H1 (cell line): ENCODE measurements at regions not wholly inside any gene's neighbourhood (a gene's known extent, or its start where the extent isn't known, plus 50 kb on each side); places are given as distances from the start of the nearest gene placed in this dataset.

Experiments
- CTCF ChIA-PET: fragments of 300-600 bp; sonication (Branson Sonifier 250); formaldehyde crosslinking; loops from one replicate; lab custom pipeline; 2021; ENCODE audit not compliant: partially characterized antibody; lab: Charles Lee
- POLR2A ChIA-PET: fragments of 300-600 bp; sonication (Branson Sonifier 250); formaldehyde crosslinking; loops from one replicate; lab custom pipeline; 2021; ENCODE audit warnings: inconsistent platforms; ENCODE audit not compliant: partially characterized antibody; lab: Charles Lee
- DNase-seq, 2 experiments: peaks; one replicate each; pipeline versions ENCODE4 v3.0.0 to v3.0.0-alpha.2; 2010 to 2022; ENCODE audit warnings: low spot score in 2 of 2, low read depth in 1 of 2, mixed read lengths in 1 of 2
- FAIRE-seq: peaks from 2 replicates; lab custom pipeline; 2011; peaks lifted over from hg19 to GRCh38; lab: Jason Lieb, UNC
- H2AFZ ChIP-seq: 2 replicates; pipeline ENCODE4 v1.8.1; 2012; ENCODE audit warnings: low read length, inconsistent platforms
- H2AK5ac ChIP-seq: 2 replicates; pipeline ENCODE4 v1.6.1; 2013; ENCODE audit warnings: low read depth, low read length
- H2BK120ac ChIP-seq: replicated peaks from 2 replicates; pipeline ENCODE3; 2013; ENCODE audit warnings: low read depth, low read length, inconsistent platforms
- H2BK12ac ChIP-seq: 2 replicates; pipeline ENCODE4 v1.6.1; 2013; ENCODE audit warnings: low read depth, low read length
- H2BK15ac ChIP-seq: 2 replicates; pipeline ENCODE4 v1.6.1; 2013; ENCODE audit warnings: low read length
- H2BK20ac ChIP-seq: 2 replicates; pipeline ENCODE4 v1.6.1; 2013; ENCODE audit warnings: low read length
- H2BK5ac ChIP-seq: 2 replicates; pipeline ENCODE4 v1.6.1; 2013; ENCODE audit warnings: low read depth, low read length
- H3K14ac ChIP-seq: 2 replicates; pipeline ENCODE4 v1.6.1; 2013; ENCODE audit warnings: inconsistent platforms; ENCODE audit not compliant: insufficient read length
- H3K18ac ChIP-seq: 2 replicates; pipeline ENCODE4 v1.6.1; 2013; ENCODE audit warnings: low read length; ENCODE audit errors: extremely low read depth
- H3K23ac ChIP-seq: 2 replicates; pipeline ENCODE4 v1.6.1; 2013; ENCODE audit warnings: inconsistent platforms; ENCODE audit not compliant: insufficient read length
- H3K23me2 ChIP-seq: 2 replicates; pipeline ENCODE4 v1.6.1; 2013; ENCODE audit warnings: low read depth, low read length
- H3K27ac ChIP-seq: 2 replicates; pipeline ENCODE4 v1.6.1; 2011; ENCODE audit warnings: low read depth, low read length, inconsistent platforms
- H3K27me3 ChIP-seq, 4 experiments: replicated peaks in 1 of 4; 1 replicate in 1 of 4; 2 replicates in 3 of 4; pipeline versions ENCODE4 v1.6.1 to v1.8.1; 2011 to 2013; ENCODE audit warnings: low read length in 3 of 4, mild to moderate bottlenecking in 3 of 4, inconsistent platforms in 2 of 4, mixed read lengths in 2 of 4, moderate library complexity in 1 of 4; ENCODE audit not compliant: control insufficient read depth in 3 of 4, insufficient read depth in 3 of 4; ENCODE audit errors: extremely low read depth in 1 of 4
- H3K36me3 ChIP-seq, 4 experiments: 2 replicates each; pipeline versions ENCODE4 v1.6.1 to v1.8.1; 2011 to 2013; ENCODE audit warnings: mild to moderate bottlenecking in 4 of 4, low read length in 3 of 4, moderate library complexity in 2 of 4, control low read depth in 1 of 4, inconsistent platforms in 1 of 4; ENCODE audit not compliant: insufficient read depth in 4 of 4, control insufficient read depth in 2 of 4
- H3K4ac ChIP-seq: replicated peaks from 2 replicates; pipeline ENCODE3; 2013; ENCODE audit warnings: low read length, low read depth, mixed read lengths, inconsistent platforms; ENCODE audit not compliant: insufficient read length
- H3K4me1 ChIP-seq, 4 experiments: replicated peaks in 1 of 4; 1 replicate in 1 of 4; 2 replicates in 3 of 4; pipeline versions ENCODE4 v1.6.1 to v1.8.1; 2011 to 2013; ENCODE audit warnings: low read length in 3 of 4, inconsistent platforms in 2 of 4, mixed read lengths in 1 of 4; ENCODE audit not compliant: insufficient read depth in 4 of 4, control insufficient read depth in 3 of 4
- H3K4me2 ChIP-seq, 2 experiments: 2 replicates each; pipeline versions ENCODE4 v1.6.1 to v1.8.1; 2011 to 2013; ENCODE audit warnings: low read depth in 2 of 2, low read length in 2 of 2, control low read depth in 1 of 2, inconsistent platforms in 1 of 2, mild to moderate bottlenecking in 1 of 2; ENCODE audit not compliant: insufficient read depth in 1 of 2
- H3K4me3 ChIP-seq, 4 experiments: fragments of 200-600, 300-600 bp in 1 of 4; sonication (generic), shearing (Covaris generic), sonication (Bioruptor Twin) in 1 of 4; 2 replicates each; pipeline versions ENCODE4 v1.5.1 to v1.8.1; 2011 to 2016; ENCODE audit warnings: low read length in 4 of 4, low read depth in 3 of 4, control low read depth in 2 of 4, inconsistent platforms in 2 of 4, mild to moderate bottlenecking in 2 of 4, mixed read lengths in 1 of 4, moderate library complexity in 1 of 4; ENCODE audit not compliant: insufficient read depth in 2 of 4; ENCODE audit errors: extremely low read depth in 1 of 4
- H3K56ac ChIP-seq: replicated peaks from 2 replicates; pipeline ENCODE3; 2013; ENCODE audit warnings: low read depth, mild to moderate bottlenecking, mixed read lengths, low read length, inconsistent platforms; ENCODE audit not compliant: insufficient read length
- H3K79me1 ChIP-seq: 2 replicates; pipeline ENCODE4 v1.6.1; 2013; ENCODE audit warnings: low read depth, low read length, control low read depth
- H3K79me2 ChIP-seq, 2 experiments: 2 replicates each; pipeline versions ENCODE4 v1.6.1 to v1.8.1; 2012 to 2013; ENCODE audit warnings: low read length in 2 of 2, mild to moderate bottlenecking in 2 of 2, inconsistent platforms in 1 of 2; ENCODE audit not compliant: insufficient read depth in 2 of 2, control insufficient read depth in 1 of 2
- H3K9ac ChIP-seq, 4 experiments: replicated peaks in 1 of 4; 1 replicate in 1 of 4; 2 replicates in 3 of 4; pipeline versions ENCODE4 v1.6.1 to v1.8.1; 2011 to 2013; ENCODE audit warnings: low read depth in 3 of 4, low read length in 3 of 4, control low read depth in 2 of 4, mild to moderate bottlenecking in 2 of 4, moderate library complexity in 2 of 4, inconsistent platforms in 1 of 4; ENCODE audit errors: extremely low read depth in 1 of 4
- H3K9me3 ChIP-seq, 2 experiments: 2 replicates each; pipeline versions ENCODE4 v1.6.1 to v1.8.1; 2012 to 2013; ENCODE audit warnings: mild to moderate bottlenecking in 2 of 2, moderate library complexity in 2 of 2, control low read depth in 1 of 2, inconsistent platforms in 1 of 2, low read depth in 1 of 2, low read length in 1 of 2, mixed read lengths in 1 of 2; ENCODE audit not compliant: insufficient read depth in 2 of 2
- H4K20me1 ChIP-seq, 2 experiments: replicated peaks in 1 of 2; 2 replicates each; pipeline versions ENCODE3 to v1.8.1; 2011 to 2013; ENCODE audit warnings: inconsistent platforms in 2 of 2, low read length in 2 of 2, mild to moderate bottlenecking in 1 of 2; ENCODE audit not compliant: insufficient read depth in 2 of 2, control insufficient read depth in 1 of 2
- H4K5ac ChIP-seq: 2 replicates; pipeline ENCODE4 v1.6.1; 2013; ENCODE audit warnings: low read length, low read depth, mixed read lengths, inconsistent platforms; ENCODE audit not compliant: insufficient read length
- H4K8ac ChIP-seq: 2 replicates; pipeline ENCODE4 v1.8.0; 2013; ENCODE audit warnings: mild to moderate bottlenecking, moderate library complexity, low read length, inconsistent platforms; ENCODE audit not compliant: insufficient read depth; ENCODE audit errors: extremely low read depth
- H4K91ac ChIP-seq: replicated peaks from 2 replicates; pipeline ENCODE3; 2013; ENCODE audit warnings: low read length, mixed read lengths, inconsistent platforms; ENCODE audit not compliant: insufficient read length
- CBX5 ChIP-seq: fragments of 300-800, 300-1000 bp; sonication (generic); IDR thresholded peaks from 2 replicates; pipeline ENCODE4 v1.7.1; 2016; ENCODE audit warnings: antibody characterized with exemption, low read length, low read depth
- EZH2 ChIP-seq: fragments of 200-600 bp; sonication (generic); IDR thresholded peaks from 2 replicates; pipeline ENCODE4 v1.7.1; 2012; ENCODE audit warnings: low read depth, mild to moderate bottlenecking, moderate library complexity, low read length, inconsistent platforms; ENCODE audit not compliant: severe bottlenecking
- FOSL1 ChIP-seq: IDR thresholded peaks from 2 replicates; pipeline ENCODE4 v1.6.1; 2011; ENCODE audit warnings: mild to moderate bottlenecking, low read depth, low read length, moderate library complexity; ENCODE audit not compliant: insufficient read depth
- KDM4A ChIP-seq: IDR thresholded peaks from one replicate; pipeline ENCODE4 v1.7.1; 2012; ENCODE audit warnings: low read depth, mild to moderate bottlenecking, moderate library complexity, low read length, inconsistent platforms; ENCODE audit not compliant: severe bottlenecking
- NRF1 ChIP-seq: IDR thresholded peaks from 2 replicates; pipeline ENCODE4 v1.6.1; 2011; ENCODE audit warnings: mild to moderate bottlenecking, low read depth, low read length, improper control_type of control experiment
- SP1 ChIP-seq: IDR thresholded peaks from 2 replicates; pipeline ENCODE4 v1.6.1; 2011; ENCODE audit warnings: low read depth, low read length
- SRF ChIP-seq: IDR thresholded peaks from 2 replicates; pipeline ENCODE4 v1.6.1; 2011; ENCODE audit warnings: mild to moderate bottlenecking, low read depth, low read length, moderate library complexity
- TCF12 ChIP-seq: IDR thresholded peaks from 2 replicates; pipeline ENCODE4 v1.6.1; 2011; ENCODE audit warnings: low read depth, mild to moderate bottlenecking, low read length
- YY1 ChIP-seq: IDR thresholded peaks from 2 replicates; pipeline ENCODE4 v1.6.1; 2011; ENCODE audit warnings: low read depth, mild to moderate bottlenecking, low read length
- WGBS, 2 experiments: shearing (Covaris generic) in 1 of 2; methylation state at CpG; one replicate each; pipeline versions ENCODE4 v1.1.6 to v1.1.7; 2013 to 2015; ENCODE audit warnings: low lambda C conversion rate in 2 of 2, mixed read lengths in 2 of 2, inconsistent platforms in 1 of 2, low coverage in 1 of 2, missing lambda C conversion rate in 1 of 2; ENCODE audit not compliant: insufficient replicate concordance in 2 of 2, insufficient coverage in 1 of 2, insufficient read length in 1 of 2; ENCODE audit errors: extremely low coverage in 1 of 2, missing lambda C conversion rate in 1 of 2; 5-methylcytosine and 5-hydroxymethylcytosine counted together

DNA sequence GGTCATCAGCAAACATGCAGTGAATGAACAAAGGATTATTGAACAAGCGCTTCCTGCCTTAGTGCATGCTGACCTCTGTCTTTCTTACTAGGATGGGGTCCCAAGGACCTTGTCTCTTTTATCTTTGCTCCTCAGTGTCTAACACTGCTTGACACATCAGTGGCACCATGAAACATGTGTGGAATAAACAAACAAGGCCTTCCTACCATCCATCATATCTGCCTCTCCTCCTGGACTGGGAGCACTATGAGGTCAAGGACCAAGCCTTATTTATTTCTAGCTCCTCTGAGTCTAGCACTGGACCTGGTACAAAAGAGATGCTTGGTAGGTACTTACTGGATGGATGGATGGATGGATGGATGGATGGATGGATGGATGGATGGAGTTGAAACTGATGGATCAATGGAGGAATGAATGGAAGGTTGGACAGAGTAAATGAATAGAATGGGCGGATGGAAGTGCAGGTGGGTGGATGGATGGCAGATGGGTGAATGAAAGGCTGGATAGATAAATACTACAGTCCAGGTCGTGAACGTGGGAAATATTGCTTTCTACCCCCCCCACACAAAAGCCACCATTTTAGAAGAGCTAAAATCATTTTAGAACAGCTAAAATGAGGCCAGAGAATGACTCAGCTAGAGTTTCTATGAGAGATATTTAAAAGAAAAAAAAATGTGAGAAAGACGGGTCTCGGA, 104.1 kb upstream of the PTPN1 start:
- no peaks in the 10 kb centered on the region for H3K79me1 ChIP-seq
- H3K27me3 ChIP-seq, result no peaks in the 10 kb centered on the region
- H3K9ac ChIP-seq, result no peak overlapping the region
- no peak for DNase-seq
- ChIA-PET POLR2A (no interaction called here), CTCF (interaction anchor here (0.8 to 0.9 kb wide), 2 partner anchors 30 to 56 kb away, joined by 3 read pairs; no protein-coding TSS in a partner anchor)
- no peak overlapping the region for H3K18ac ChIP-seq
- no peaks in the 10 kb centered on the region; the same call in 1 of the 2 replicates for H3K23me2 ChIP-seq
- FAIRE-seq, result no peak
- no peak overlapping the region for H4K5ac ChIP-seq
- H3K36me3 ChIP-seq, result no peaks in the 10 kb centered on the region
- no peak overlapping the region for H3K14ac ChIP-seq
- no peaks in the 10 kb centered on the region for H4K20me1 ChIP-seq
- no peak overlapping the region for H2BK20ac ChIP-seq
- H2BK120ac ChIP-seq, result no peak overlapping the region
- H2BK5ac ChIP-seq, result no peak overlapping the region
- no peak overlapping the region for H2BK12ac ChIP-seq
- no peak overlapping the region for H3K23ac ChIP-seq
- no peak overlapping the region for H2AK5ac ChIP-seq
- H3K4me2 ChIP-seq, result no peak overlapping the region
- TF ChIP-seq EZH2, result no peak
- TF ChIP-seq CBX5, result no peak
- TF ChIP-seq SRF, result no peak
- no peak for TF ChIP-seq FOSL1
- no peak for TF ChIP-seq SP1
- no peak for TF ChIP-seq NRF1
- no peak for TF ChIP-seq YY1
- TF ChIP-seq TCF12, result no peak
- no peak for TF ChIP-seq KDM4A
- TF ChIP-seq, all 59 proteins: peak for 0
- Histone ChIP-seq H2AFZ (no peak overlapping the region), H2BK15ac (no peak overlapping the region), H3K9me3 (peaks cover 3 to 4% of the 10 kb centered on the region in 2 experiments; a peak in 1 of 4 replicates), H3K56ac (no peak overlapping the region), H3K4ac (no peak overlapping the region), H3K27ac (no peak overlapping the region), H3K4me3 (no peak overlapping the region), H3K4me1 (no peaks in the 10 kb centered on the region), H4K8ac (no peak overlapping the region), H3K79me2 (no peaks in the 10 kb centered on the region), H4K91ac (no peak overlapping the region)
- WGBS, 2 experiments, result 92% methylated on average over 6 of the region's 6 CpGs; no CpG with 5 or more reads in 1 of the 2 experiments
